Osteoblast (primary cell): ENCODE measurements at regions not wholly inside any gene's neighbourhood (a gene's known extent, or its start where the extent isn't known, plus 50 kb on each side); places are given as distances from the start of the nearest gene placed in this dataset.

ENCODE experiments used
- DNase-seq: peaks from one replicate; pipeline ENCODE4 v3.0.0; 2011; ENCODE audit warnings: low spot score, mixed read lengths; ENCODE audit not compliant: insufficient read length; ENCODE audit errors: missing footprints
- H2AFZ ChIP-seq: 2 replicates; pipeline ENCODE4 v1.6.0; 2011; ENCODE audit warnings: mild to moderate bottlenecking, low read length
- H3K27ac ChIP-seq: 2 replicates; pipeline ENCODE4 v1.5.1; 2011; ENCODE audit warnings: mild to moderate bottlenecking, low read depth, low read length, moderate library complexity
- H3K27me3 ChIP-seq: 2 replicates; pipeline ENCODE4 v1.6.0; 2012; ENCODE audit warnings: mild to moderate bottlenecking, control low read depth, inconsistent platforms, low read length, moderate library complexity; ENCODE audit not compliant: insufficient read depth
- H3K36me3 ChIP-seq: 2 replicates; pipeline ENCODE4 v1.5.1; 2011; ENCODE audit warnings: mild to moderate bottlenecking, low read length, control low read depth, moderate library complexity; ENCODE audit not compliant: insufficient read depth
- H3K4me1 ChIP-seq: 2 replicates; pipeline ENCODE4 v1.5.1; 2011; ENCODE audit warnings: mild to moderate bottlenecking, low read length, control low read depth, moderate library complexity; ENCODE audit not compliant: insufficient read depth
- H3K4me2 ChIP-seq: 2 replicates; pipeline ENCODE4 v1.6.0; 2011; ENCODE audit warnings: mild to moderate bottlenecking, low read length; ENCODE audit not compliant: insufficient read depth
- H3K4me3 ChIP-seq: fragments of 200-600 bp; sonication (generic); 3 replicates; pipeline ENCODE4 v1.5.1; 2012; ENCODE audit warnings: mild to moderate bottlenecking, low read length, inconsistent platforms; ENCODE audit not compliant: insufficient read depth
- H3K79me2 ChIP-seq: 2 replicates; pipeline ENCODE4 v1.6.0; 2012; ENCODE audit warnings: mild to moderate bottlenecking, low read length, control low read depth, inconsistent platforms; ENCODE audit not compliant: insufficient read depth
- H3K9me3 ChIP-seq: 2 replicates; pipeline ENCODE4 v1.5.1; 2011; ENCODE audit warnings: low read depth, low read length, control low read depth
- H4K20me1 ChIP-seq: 2 replicates; pipeline ENCODE4 v1.6.0; 2012; ENCODE audit warnings: mild to moderate bottlenecking, low read length, control low read depth; ENCODE audit not compliant: insufficient read depth
- CTCF ChIP-seq: IDR thresholded peaks from 2 replicates; pipeline ENCODE4 v1.5.1; 2011; ENCODE audit warnings: mild to moderate bottlenecking, low read depth, low read length, moderate library complexity; ENCODE audit errors: extremely low read depth

DNA sequence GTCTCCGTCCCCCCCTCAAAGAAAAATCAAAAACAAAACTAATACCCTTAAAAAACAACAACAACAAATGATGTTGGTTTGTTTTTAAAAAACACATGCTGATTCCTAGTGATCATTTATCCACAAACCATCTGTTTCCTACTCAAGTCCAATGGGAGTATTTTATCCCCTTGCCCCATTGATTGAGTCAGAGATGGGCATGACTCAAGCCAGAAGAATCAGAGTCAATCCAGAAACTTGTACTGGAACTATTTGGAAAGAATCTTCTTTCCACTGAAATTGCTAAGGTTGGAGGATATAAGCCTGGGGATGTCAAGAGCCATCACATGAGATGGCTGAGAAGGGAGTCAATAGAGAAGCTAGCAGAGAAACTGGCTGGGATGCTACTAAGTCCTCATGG lies 176.4 kb downstream of the MIS18A start:
- TF ChIP-seq CTCF = no peak
- H3K9me3 ChIP-seq = no peaks in the 10 kb centered on the region
- no peak overlapping the region for H3K4me2 ChIP-seq
- no peaks in the 10 kb centered on the region for H3K4me1 ChIP-seq
- no peaks in the 10 kb centered on the region for H3K27me3 ChIP-seq
- no peak overlapping the region for H2AFZ ChIP-seq
- no peaks in the 10 kb centered on the region for H3K79me2 ChIP-seq
- H3K4me3 ChIP-seq = no peak overlapping the region
- no peak overlapping the region for H3K27ac ChIP-seq
- no peaks in the 10 kb centered on the region for H4K20me1 ChIP-seq
- H3K36me3 ChIP-seq = no peaks in the 10 kb centered on the region
- DNase-seq = no peak

- no peak overlapping the region for H3K27ac ChIP-seq
- H3K9me3 ChIP-seq = no peaks in the 10 kb centered on the region
- H3K4me1 ChIP-seq = no peaks in the 10 kb centered on the region
- no peaks in the 10 kb centered on the region for H4K20me1 ChIP-seq
- no peak overlapping the region for H3K4me3 ChIP-seq
- TF ChIP-seq CTCF = no peak
- no peak overlapping the region for H2AFZ ChIP-seq
- DNase-seq = no peak
- H3K4me2 ChIP-seq = no peak overlapping the region
- H3K79me2 ChIP-seq = no peaks in the 10 kb centered on the region
- no peaks in the 10 kb centered on the region for H3K36me3 ChIP-seq
- H3K27me3 ChIP-seq = no peaks in the 10 kb centered on the region
Measured at GRCh38 chr21:32101277-32101676, 177.6 kb downstream of the MIS18A start.

GRCh38 chr21:32100423-32100822 lies 178.4 kb downstream of the MIS18A start:
- H2AFZ ChIP-seq = no peak overlapping the region
- H3K27me3 ChIP-seq = no peaks in the 10 kb centered on the region
- no peaks in the 10 kb centered on the region for H3K4me1 ChIP-seq
- H3K4me2 ChIP-seq = no peak overlapping the region
- no peak overlapping the region for H3K27ac ChIP-seq
- H4K20me1 ChIP-seq = no peaks in the 10 kb centered on the region
- no peaks in the 10 kb centered on the region for H3K36me3 ChIP-seq
- H3K4me3 ChIP-seq = no peak overlapping the region
- no peaks in the 10 kb centered on the region for H3K9me3 ChIP-seq
- DNase-seq = no peak
- no peak for TF ChIP-seq CTCF
- H3K79me2 ChIP-seq = no peaks in the 10 kb centered on the region

DNA sequence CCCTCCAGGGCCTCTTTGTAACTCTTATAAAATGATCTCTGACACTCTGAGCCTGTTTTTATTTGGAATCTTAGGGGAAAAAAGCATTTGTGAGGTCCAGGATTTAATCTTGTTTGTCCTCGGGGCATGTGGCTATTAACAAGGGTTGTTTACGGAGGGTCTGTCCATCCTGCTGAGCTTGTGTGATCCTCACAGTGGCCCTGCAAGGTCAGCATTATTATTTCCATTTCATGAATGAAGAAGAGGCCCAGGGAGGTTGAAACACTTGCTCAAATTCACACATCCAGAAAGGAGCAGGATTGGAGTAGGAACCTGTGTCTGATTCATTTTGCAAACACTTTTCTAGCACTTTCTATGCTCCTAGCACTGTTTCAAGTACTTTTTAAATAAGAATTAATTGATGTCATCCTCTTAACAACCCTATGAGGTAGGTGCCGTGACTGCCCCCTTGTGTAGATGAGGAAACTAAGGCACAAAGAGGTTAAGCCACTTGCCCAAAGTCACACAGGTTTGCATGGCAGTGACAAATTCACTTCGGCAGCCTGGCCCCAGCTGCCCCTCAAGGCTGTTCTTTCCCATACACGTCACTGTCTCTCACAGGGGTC lies 178.9 kb downstream of the MIS18A start:
- no peaks in the 10 kb centered on the region for H3K36me3 ChIP-seq
- H2AFZ ChIP-seq = no peak overlapping the region
- no peak overlapping the region for H3K27ac ChIP-seq
- H3K4me1 ChIP-seq = no peaks in the 10 kb centered on the region
- H3K4me2 ChIP-seq = no peak overlapping the region
- no peak for TF ChIP-seq CTCF
- no peaks in the 10 kb centered on the region for H4K20me1 ChIP-seq
- H3K27me3 ChIP-seq = no peaks in the 10 kb centered on the region
- H3K9me3 ChIP-seq = no peaks in the 10 kb centered on the region
- no peak overlapping the region for H3K4me3 ChIP-seq
- no peak for DNase-seq
- H3K79me2 ChIP-seq = no peaks in the 10 kb centered on the region
